Adrenal gland (tissue), 9 donors: ENCODE measurements at regions not wholly inside any gene's neighbourhood (a gene's known extent, or its start where the extent isn't known, plus 50 kb on each side); places are given as distances from the start of the nearest gene placed in this dataset.

Experiments used
- DNase-seq, 7 donors: peaks; one replicate each; pipeline ENCODE4 v3.0.0-alpha.2; 2019 to 2020
- H3K27ac ChIP-seq, 5 donors: fragments of 200-600 bp; sonication (generic) in 4 of 5; 1 replicate in 3 of 5; 2 replicates in 2 of 5; pipeline versions ENCODE4 v1.5.1 to v1.8.0; 2016 to 2020; ENCODE audit warnings: mild to moderate bottlenecking in 1 of 5
- H3K27me3 ChIP-seq: fragments of 200-600 bp; 2 replicates; pipeline ENCODE4 v1.8.0; 2021
- H3K36me3 ChIP-seq, 2 donors: fragments of 200-600 bp; replicated peaks in 1 of 2; 1 replicate in 1 of 2; 2 replicates in 1 of 2; pipeline versions ENCODE4 v1.5.1 to v1.8.0; 2018 to 2022
- H3K4me1 ChIP-seq, 2 donors: fragments of 200-600 bp; replicated peaks in 1 of 2; 1 replicate in 1 of 2; 2 replicates in 1 of 2; pipeline versions ENCODE4 v1.5.1 to v1.8.0; 2018 to 2021
- H3K4me3 ChIP-seq, 4 donors: fragments of 200-600 bp; sonication (generic) in 3 of 4; one replicate each; pipeline ENCODE4 v1.5.1; 2016 to 2018
- H3K9me3 ChIP-seq, 3 donors: fragments of 200-600 bp; sonication (generic) in 1 of 3; replicated peaks in 1 of 3; 1 replicate in 2 of 3; 2 replicates in 1 of 3; pipeline versions ENCODE4 v1.5.1 to v1.8.0; 2016 to 2021
- CTCF ChIP-seq, 6 experiments: fragments of 450-650 bp in 4 of 6; fragments of 200-600 bp in 2 of 6; sonication (generic) in 1 of 6; IDR thresholded peaks; 1 replicate in 5 of 6; 2 replicates in 1 of 6; pipeline versions ENCODE4 v1.5.1 to v1.8.0; 2016 to 2021; ENCODE audit warnings: antibody characterized with exemption in 6 of 6, mild to moderate bottlenecking in 2 of 6, moderate library complexity in 1 of 6
- POLR2A ChIP-seq, 2 donors: fragments of 450-650 bp; IDR thresholded peaks; one replicate each; pipeline ENCODE4 v1.6.1; 2017; ENCODE audit warnings: antibody characterized with exemption in 2 of 2, mild to moderate bottlenecking in 2 of 2, moderate library complexity in 1 of 2
- WGBS, 4 donors: extraction: QIAGEN DNeasy Blood & Tissue Kit in 2 of 4; methylation state at CpG; one replicate each; pipeline versions ENCODE4 v1.1.5 to v1.1.7; 2013 to 2017; 5-methylcytosine and 5-hydroxymethylcytosine counted together
- intact Hi-C, 2 donors: fragments of 100-400 bp; cut with DNase I; formaldehyde crosslinking; loops; one replicate each; pipeline versions ENCODE4 v1.14.1 to v1.15.0; 2022 to 2023
- donor health status: healthy with polysubstance abuse.
- donor health status: Bipolar disorder and iron deficiency.
- donor health status: DM: yes; HTN: yes; CAD: no.
- donor health status: DM: no; HTN: no; CAD: no.
- donor health status: DM: no; HTN: no; CAD: no.

- no peak for DNase-seq
- Histone ChIP-seq H3K9me3 (no peaks in the 10 kb centered on the region), H3K4me3 (no peak overlapping the region), H3K36me3 (no peaks in the 10 kb centered on the region), H3K27ac (no peak overlapping the region), H3K4me1 (peaks cover 0 to 2% of the 10 kb centered on the region in 2 donors), H3K27me3 (no peaks in the 10 kb centered on the region)
- WGBS, 4 donors, result 84 to 90% (median 89%) methylated on average over 4 of the region's 4 CpGs
- intact Hi-C loops, result no loop called here
- no peak for TF ChIP-seq CTCF (IDR thresholded peaks at IDR 0.05)
- no peak for TF ChIP-seq POLR2A (IDR thresholded peaks at IDR 0.05)
Observed at GRCh38 chr20:17790296-17790695, 90.5 kb downstream of the BANF2 start.

- DNase-seq, result no peak
Observed at GRCh38 chr20:17787816-17788215, 88.0 kb downstream of the BANF2 start.

GRCh38 chr20:17786221-17786718 is 86.5 kb downstream of the BANF2 start:
- no peak for TF ChIP-seq CTCF (IDR thresholded peaks at IDR 0.05)
- TF ChIP-seq POLR2A (IDR thresholded peaks at IDR 0.05), result no peak
- H3K4me3 ChIP-seq, result no peak overlapping the region
- intact Hi-C loops, result no loop called here

More at GRCh38 chr20:17787816-17788215, 88.0 kb downstream of the BANF2 start:
- H3K27me3 ChIP-seq, result no peaks in the 10 kb centered on the region
- H3K4me1 ChIP-seq, result no peaks in the 10 kb centered on the region
- WGBS, 4 donors, result 97 to 100% (median 100%) methylated on average over 1 of the region's 1 CpG
- TF ChIP-seq POLR2A (IDR thresholded peaks at IDR 0.05) (no peak), CTCF (IDR thresholded peaks at IDR 0.05) (no peak)
- H3K36me3 ChIP-seq, result no peaks in the 10 kb centered on the region
- no peak overlapping the region for H3K4me3 ChIP-seq
- no peaks in the 10 kb centered on the region for H3K9me3 ChIP-seq
- no peak overlapping the region for H3K27ac ChIP-seq
- intact Hi-C loops, result no loop called here

More at GRCh38 chr20:17786221-17786718, 86.5 kb downstream of the BANF2 start:
- no peaks in the 10 kb centered on the region for H3K36me3 ChIP-seq
- H3K9me3 ChIP-seq, result no peaks in the 10 kb centered on the region
- H3K4me1 ChIP-seq, result no peaks in the 10 kb centered on the region
- no peaks in the 10 kb centered on the region for H3K27me3 ChIP-seq
- H3K27ac ChIP-seq, result no peak overlapping the region
- peak in 1 of 7 donors; percentile 4 for DNase-seq
- 48 to 64% (median 50%) methylated on average over 11 of the region's 11 CpGs for WGBS, 4 donors
